ENCODE measurements at regions not wholly inside any gene's neighbourhood (a gene's known extent, or its start where the extent isn't known, plus 50 kb on each side); places are given as distances from the start of the nearest gene placed in this dataset.

DNA sequence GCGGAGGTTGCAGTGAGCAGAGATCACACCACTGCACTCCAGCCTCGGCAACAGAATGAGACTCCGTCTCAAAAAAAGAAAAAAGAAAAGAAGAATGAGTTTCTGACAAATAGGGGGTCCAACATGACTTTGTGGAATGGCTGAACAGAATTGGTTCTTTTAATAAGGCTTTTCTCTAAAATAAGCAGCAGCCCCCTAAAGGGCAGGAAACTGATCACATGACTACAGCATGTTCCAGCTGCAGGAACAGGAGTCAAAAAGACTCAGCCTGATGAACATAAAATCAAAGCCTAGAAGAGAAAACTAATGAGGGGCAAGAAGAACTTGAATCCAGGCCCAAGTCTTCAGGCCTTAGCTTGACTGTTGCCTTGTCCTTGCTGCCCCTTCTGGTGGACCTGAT, 89.7 kb upstream of the ARRDC4 start:
- CTCF ChIA-PET, result interaction anchor here (0.6 kb wide), 1 partner anchor 79 kb away, joined by 4 read pairs; no protein-coding TSS in a partner anchor

DNA sequence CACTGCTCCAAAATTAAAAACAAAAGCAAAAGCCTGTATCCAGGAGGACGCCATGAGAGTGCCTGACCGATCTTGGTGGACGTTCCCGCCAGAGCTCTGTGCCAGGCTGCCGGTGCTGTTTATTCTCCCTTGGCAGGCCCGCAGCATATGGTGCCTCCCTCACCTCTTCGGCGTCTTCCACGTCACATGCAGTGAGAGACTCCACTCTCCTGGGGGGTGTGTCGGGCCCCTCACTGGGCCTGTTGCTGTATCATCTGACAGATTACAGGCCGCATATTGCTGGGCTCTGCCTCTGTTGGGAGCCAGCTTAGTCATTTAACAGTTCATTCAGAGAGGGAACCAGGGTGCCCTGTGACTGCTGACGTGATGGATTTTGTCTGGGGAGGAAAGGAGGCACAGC, 86.4 kb upstream of the ARRDC4 start:
- no peak for DNase-seq (ENCODE audit: extremely low spot score)
- TF ChIP-seq CTBP1 (IDR thresholded peaks at IDR 0.05; ENCODE audit: borderline replicate concordance) (no peak), ARNT (IDR thresholded peaks at IDR 0.05) (no peak), PKNOX1 (IDR thresholded peaks at IDR 0.05) (no peak), FOXA1 (IDR thresholded peaks at IDR 0.05) (no peak), HDGF (IDR thresholded peaks at IDR 0.05; ENCODE audit: borderline replicate concordance) (no peak), FOXM1 (IDR thresholded peaks at IDR 0.05; ENCODE audit: borderline replicate concordance) (no peak), L3MBTL2 (conservative IDR thresholded peaks at IDR 0.05) (no peak), BHLHE40 (IDR thresholded peaks at IDR 0.05; ENCODE audit: borderline replicate concordance) (no peak), SP1 (IDR thresholded peaks at IDR 0.05) (no peak), LEF1 (IDR thresholded peaks at IDR 0.05; ENCODE audit: borderline replicate concordance) (no peak), ZNF384 (IDR thresholded peaks at IDR 0.05) (no peak), SUZ12 (IDR thresholded peaks at IDR 0.05) (no peak), ELF4 (IDR thresholded peaks at IDR 0.05) (no peak)
- POLR2A ChIA-PET, result no interaction called here
- CTCF ChIA-PET, result no interaction called here

More for the DNA sequence above, 89.7 kb upstream of the ARRDC4 start:
- TF ChIP-seq FOXK2 (IDR thresholded peaks at IDR 0.05) (no peak), HDGF (IDR thresholded peaks at IDR 0.05; ENCODE audit: borderline replicate concordance) (no peak), ELF4 (IDR thresholded peaks at IDR 0.05) (no peak), ARNT (IDR thresholded peaks at IDR 0.05) (no peak), ZNF384 (IDR thresholded peaks at IDR 0.05) (no peak), TARDBP (IDR thresholded peaks at IDR 0.05) (no peak), SUZ12 (IDR thresholded peaks at IDR 0.05) (no peak)
- POLR2A ChIA-PET, result no interaction called here
- DNase-seq (ENCODE audit: extremely low spot score), result no peak

GRCh38 chr15:97875025-97875512, 85.4 kb upstream of the ARRDC4 start:
- ChIA-PET CTCF (interaction anchor here (0.7 kb wide), 1 partner anchor 303 kb away, joined by 3 read pairs; no protein-coding TSS in a partner anchor), POLR2A (no interaction called here)
- DNase-seq (ENCODE audit: extremely low spot score), result no peak
- TF ChIP-seq L3MBTL2 (conservative IDR thresholded peaks at IDR 0.05) (no peak), TARDBP (IDR thresholded peaks at IDR 0.05) (no peak)

DNA sequence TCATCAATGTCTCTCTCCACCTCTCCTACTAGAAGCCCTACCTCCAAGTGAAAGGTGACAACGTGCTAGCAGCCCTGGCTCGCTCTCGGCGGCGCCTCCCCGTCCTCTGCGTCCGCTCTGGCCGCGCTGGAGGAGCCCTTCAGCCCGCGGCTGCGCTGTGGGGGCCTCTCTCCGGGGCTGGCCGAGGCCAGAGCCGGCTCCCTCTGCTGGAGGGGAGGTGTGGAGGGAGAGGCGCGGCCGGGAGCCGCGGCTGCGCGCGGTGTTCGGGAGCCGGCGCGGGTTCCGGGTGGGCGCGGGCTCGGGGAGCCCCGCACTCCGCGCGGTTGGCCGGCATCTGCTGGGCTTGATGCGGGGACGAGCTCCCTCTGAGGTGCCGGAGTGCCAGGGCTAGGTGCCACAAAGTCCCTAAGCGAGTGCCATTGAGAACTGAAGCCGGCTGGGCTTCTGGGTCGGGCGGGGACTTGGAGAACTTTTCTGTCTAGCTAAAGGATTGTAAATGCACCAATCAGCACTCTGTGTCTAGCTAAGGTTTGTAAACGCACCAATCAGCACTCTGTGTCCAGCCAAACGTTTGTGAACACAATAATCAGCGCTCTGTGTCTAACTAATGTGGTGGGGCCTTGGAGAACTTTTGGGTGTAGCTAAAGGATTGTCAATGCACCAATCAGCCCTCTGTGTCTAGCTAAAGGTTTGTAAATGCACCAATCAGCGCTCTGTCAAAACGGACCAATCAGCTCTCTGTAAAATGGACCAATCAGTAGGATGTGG, 84.8 kb upstream of the ARRDC4 start:
- DNase-seq (ENCODE audit: extremely low spot score), result no peak
- no peak for TF ChIP-seq HDGF (IDR thresholded peaks at IDR 0.05; ENCODE audit: borderline replicate concordance)
- TF ChIP-seq CTBP1 (IDR thresholded peaks at IDR 0.05; ENCODE audit: borderline replicate concordance), result no peak
- TF ChIP-seq NFRKB (IDR thresholded peaks at IDR 0.05), result no peak
- TF ChIP-seq FOXK2 (IDR thresholded peaks at IDR 0.05), result no peak
- TF ChIP-seq FOXA1 (IDR thresholded peaks at IDR 0.05), result no peak
- no peak for TF ChIP-seq PKNOX1 (IDR thresholded peaks at IDR 0.05)
- TF ChIP-seq SUZ12 (IDR thresholded peaks at IDR 0.05), result no peak
- no peak for TF ChIP-seq ELF4 (IDR thresholded peaks at IDR 0.05)
- no peak for TF ChIP-seq TARDBP (IDR thresholded peaks at IDR 0.05)
- no peak for TF ChIP-seq BHLHE40 (IDR thresholded peaks at IDR 0.05; ENCODE audit: borderline replicate concordance)
- no peak for TF ChIP-seq ZNF384 (IDR thresholded peaks at IDR 0.05)
- TF ChIP-seq LEF1 (IDR thresholded peaks at IDR 0.05; ENCODE audit: borderline replicate concordance), result no peak
- TF ChIP-seq FOXM1 (IDR thresholded peaks at IDR 0.05; ENCODE audit: borderline replicate concordance), result no peak
- no peak for TF ChIP-seq ARNT (IDR thresholded peaks at IDR 0.05)
- TF ChIP-seq L3MBTL2 (conservative IDR thresholded peaks at IDR 0.05), result no peak
- TF ChIP-seq SP1 (IDR thresholded peaks at IDR 0.05), result no peak
- ChIA-PET CTCF (no interaction called here), POLR2A (no interaction called here)

GRCh38 chr15:97876281-97876675, 84.2 kb upstream of the ARRDC4 start:
- CTCF ChIA-PET, result no interaction called here
- no peak for DNase-seq (ENCODE audit: extremely low spot score)
- POLR2A ChIA-PET, result no interaction called here
- no peak for TF ChIP-seq L3MBTL2 (conservative IDR thresholded peaks at IDR 0.05)
- no peak for TF ChIP-seq ARNT (IDR thresholded peaks at IDR 0.05)
- no peak for TF ChIP-seq TARDBP (IDR thresholded peaks at IDR 0.05)
- no peak for TF ChIP-seq FOXA1 (IDR thresholded peaks at IDR 0.05)
- TF ChIP-seq PKNOX1 (IDR thresholded peaks at IDR 0.05), result no peak
- TF ChIP-seq FOXM1 (IDR thresholded peaks at IDR 0.05; ENCODE audit: borderline replicate concordance), result no peak
- no peak for TF ChIP-seq NFRKB (IDR thresholded peaks at IDR 0.05)
- TF ChIP-seq ELF4 (IDR thresholded peaks at IDR 0.05), result no peak
- no peak for TF ChIP-seq SP1 (IDR thresholded peaks at IDR 0.05)
- TF ChIP-seq BHLHE40 (IDR thresholded peaks at IDR 0.05; ENCODE audit: borderline replicate concordance), result no peak
- no peak for TF ChIP-seq ZNF384 (IDR thresholded peaks at IDR 0.05)
- TF ChIP-seq SUZ12 (IDR thresholded peaks at IDR 0.05), result no peak
- no peak for TF ChIP-seq HDGF (IDR thresholded peaks at IDR 0.05; ENCODE audit: borderline replicate concordance)
- no peak for TF ChIP-seq CTBP1 (IDR thresholded peaks at IDR 0.05; ENCODE audit: borderline replicate concordance)
- no peak for TF ChIP-seq FOXK2 (IDR thresholded peaks at IDR 0.05)
- TF ChIP-seq LEF1 (IDR thresholded peaks at IDR 0.05; ENCODE audit: borderline replicate concordance), result no peak

- DNase-seq (ENCODE audit: extremely low spot score), result no peak
- ChIA-PET POLR2A (no interaction called here), CTCF (no interaction called here)
- TF ChIP-seq ARNT (IDR thresholded peaks at IDR 0.05), result no peak
- no peak for TF ChIP-seq SUZ12 (IDR thresholded peaks at IDR 0.05)
- TF ChIP-seq FOXA1 (IDR thresholded peaks at IDR 0.05), result no peak
- TF ChIP-seq CTBP1 (IDR thresholded peaks at IDR 0.05; ENCODE audit: borderline replicate concordance), result no peak
- TF ChIP-seq LEF1 (IDR thresholded peaks at IDR 0.05; ENCODE audit: borderline replicate concordance), result no peak
- no peak for TF ChIP-seq FOXK2 (IDR thresholded peaks at IDR 0.05)
- no peak for TF ChIP-seq L3MBTL2 (conservative IDR thresholded peaks at IDR 0.05)
- TF ChIP-seq PKNOX1 (IDR thresholded peaks at IDR 0.05), result no peak
- no peak for TF ChIP-seq BHLHE40 (IDR thresholded peaks at IDR 0.05; ENCODE audit: borderline replicate concordance)
- no peak for TF ChIP-seq FOXM1 (IDR thresholded peaks at IDR 0.05; ENCODE audit: borderline replicate concordance)
- no peak for TF ChIP-seq TARDBP (IDR thresholded peaks at IDR 0.05)
- no peak for TF ChIP-seq ELF4 (IDR thresholded peaks at IDR 0.05)
- TF ChIP-seq ZNF384 (IDR thresholded peaks at IDR 0.05), result no peak
Observed at GRCh38 chr15:97881346-97881965, 79.0 kb upstream of the ARRDC4 start.

Measured in HEK293T (cell line).